GM18520 (cell line): ENCODE measurements at regions not wholly inside any gene's neighbourhood (a gene's known extent, or its start where the extent isn't known, plus 50 kb on each side); places are given as distances from the start of the nearest gene placed in this dataset.

Source experiments
- ATAC-seq: cut with Tn5 transposase; IDR thresholded peaks from one replicate; pipeline ENCODE4 v1.9.1; 2021; ENCODE audit not compliant: unreplicated experiment

DNA sequence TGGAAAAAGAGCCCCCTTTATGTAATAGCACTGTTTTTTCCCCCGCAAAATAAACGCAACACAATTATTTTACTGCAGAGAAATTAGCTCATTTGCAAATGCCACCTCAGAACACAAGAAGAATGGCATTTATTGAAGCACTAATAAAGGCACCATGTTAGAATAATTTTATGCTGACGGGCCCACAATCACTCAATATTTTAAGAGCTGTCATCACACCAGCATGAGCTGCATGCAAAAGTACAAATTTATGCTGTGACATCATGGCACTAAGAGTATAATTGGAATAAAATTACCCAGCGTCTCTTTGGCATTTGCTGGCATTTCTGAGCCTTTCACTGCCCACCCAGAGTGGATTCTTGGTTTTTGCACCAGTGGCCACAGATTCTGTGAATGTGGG, 364.6 kb downstream of the TLE4 start:
- ATAC-seq: no peak

DNA sequence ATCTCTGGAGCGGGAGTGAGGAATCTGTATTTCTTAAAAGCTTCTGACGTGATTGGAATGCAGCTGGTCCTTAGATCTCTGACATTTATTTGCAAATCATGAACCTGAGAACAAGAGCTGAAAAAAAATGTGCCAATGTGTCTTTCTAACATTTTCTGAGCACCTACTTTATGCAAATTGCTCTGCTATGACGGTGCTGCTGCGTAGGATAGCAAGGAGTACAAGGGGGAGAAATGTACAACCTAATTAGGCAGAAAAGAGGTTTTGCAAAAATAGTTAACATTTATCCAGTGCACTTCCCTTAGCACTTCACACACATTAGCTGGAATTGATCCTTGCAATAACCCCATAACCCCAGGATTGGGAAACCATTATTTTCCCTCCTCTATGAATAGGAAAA, 357.5 kb downstream of the TLE4 start:
- no peak for ATAC-seq

DNA sequence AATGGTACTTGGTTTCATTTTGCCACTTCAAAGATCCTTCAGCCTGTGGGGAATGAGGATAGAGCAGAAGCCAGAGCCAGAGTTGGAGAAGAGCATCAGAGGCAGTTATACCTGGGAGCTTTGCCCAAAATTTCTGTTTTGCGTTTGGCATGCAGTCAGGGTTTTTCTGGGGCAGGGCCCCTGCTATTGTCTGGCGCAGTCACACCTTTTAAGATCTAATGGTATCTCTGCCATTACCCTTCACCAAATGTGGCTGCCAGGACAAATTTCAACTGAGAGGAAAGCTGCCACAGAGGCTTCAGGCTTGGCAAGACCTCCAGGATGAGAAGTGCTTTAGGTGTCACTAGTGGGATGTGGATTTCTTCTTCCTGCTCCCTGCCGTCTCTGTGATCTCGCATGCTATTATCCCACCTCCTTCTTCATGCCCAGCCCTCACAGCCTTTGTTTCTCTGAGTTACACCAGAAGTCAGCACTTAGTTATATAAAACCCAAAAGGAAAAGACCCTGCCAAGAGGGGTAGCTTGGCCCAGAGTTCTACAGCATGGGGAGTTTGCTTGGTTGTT, 357.0 kb downstream of the TLE4 start:
- no peak for ATAC-seq

DNA sequence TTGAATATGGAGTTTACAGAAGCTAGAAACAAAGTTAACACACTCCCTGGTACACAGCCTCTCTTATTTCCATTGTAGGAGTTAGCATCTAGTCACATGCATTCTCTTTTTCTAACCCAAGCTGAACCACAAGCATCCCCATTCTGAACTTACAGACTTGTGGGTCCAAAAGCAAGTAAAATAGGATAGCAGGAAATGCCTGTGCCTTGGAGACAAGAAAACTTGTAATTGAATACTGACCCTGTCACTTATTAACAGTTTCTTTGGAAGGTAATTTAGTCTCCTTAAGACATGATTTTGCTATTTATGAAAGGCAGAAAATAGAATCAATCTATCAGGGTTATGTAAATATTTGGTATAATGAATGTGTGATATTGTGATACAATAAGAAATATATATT, 353.6 kb downstream of the TLE4 start:
- ATAC-seq: no peak

DNA sequence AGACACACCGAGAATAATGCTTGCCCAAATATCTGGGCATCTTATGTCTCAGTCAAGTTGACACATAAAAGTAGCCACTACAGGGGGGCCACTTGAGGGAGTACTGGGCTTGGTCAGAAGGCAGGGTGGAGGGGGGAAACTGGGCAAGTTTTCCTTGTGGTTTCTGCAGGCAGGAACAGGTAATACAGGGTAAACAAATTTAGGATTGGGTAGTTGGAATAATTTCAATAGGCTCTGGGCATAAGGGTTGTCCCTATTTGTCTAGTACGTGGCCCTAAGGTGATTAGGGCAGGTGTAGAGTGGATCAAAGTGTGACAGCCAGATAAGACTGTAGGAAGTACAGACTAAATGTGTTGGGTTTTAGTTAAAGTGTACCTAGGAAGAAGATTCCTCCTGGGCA, 353.1 kb downstream of the TLE4 start:
- ATAC-seq: no peak

DNA sequence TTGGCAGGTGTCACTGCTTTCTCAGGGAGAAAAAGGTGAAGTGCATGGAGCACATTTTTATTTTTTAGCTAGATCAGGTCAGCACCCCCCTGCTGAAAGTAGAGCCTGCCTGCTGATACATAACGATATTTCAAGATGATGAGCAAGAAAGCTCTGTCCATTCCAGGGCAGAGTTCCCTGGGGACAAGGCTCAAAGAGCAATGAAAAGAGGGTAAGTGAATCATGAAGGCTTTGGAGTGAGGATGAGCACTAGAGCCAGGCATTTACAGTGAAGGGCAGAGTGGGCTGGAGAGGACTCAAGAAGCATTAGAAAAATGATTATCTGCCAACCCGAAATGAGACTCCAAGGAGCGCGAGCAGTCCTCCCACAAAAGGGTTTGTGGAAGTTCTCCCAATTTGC, 345.7 kb downstream of the TLE4 start:
- ATAC-seq: no peak

DNA sequence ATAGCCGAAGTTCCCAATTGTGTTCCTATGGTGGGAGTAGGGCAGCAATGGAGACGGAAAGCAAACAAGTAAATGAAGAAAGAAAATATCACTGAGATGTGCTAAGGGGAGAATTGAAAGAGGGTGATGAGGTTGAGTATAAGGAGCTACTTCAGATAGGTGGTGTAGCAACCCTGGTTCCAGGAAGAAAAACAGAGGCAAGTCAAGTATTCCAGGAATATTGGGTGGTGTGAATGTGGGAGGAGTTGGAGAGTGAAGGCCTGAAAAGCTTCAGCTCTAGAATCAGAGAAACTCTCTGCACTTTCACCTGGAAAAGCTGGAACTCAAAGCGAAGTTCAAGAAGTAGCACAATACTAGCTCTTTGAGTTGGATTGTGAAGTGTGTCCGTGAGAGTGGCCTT, 342.1 kb downstream of the TLE4 start:
- no peak for ATAC-seq

DNA sequence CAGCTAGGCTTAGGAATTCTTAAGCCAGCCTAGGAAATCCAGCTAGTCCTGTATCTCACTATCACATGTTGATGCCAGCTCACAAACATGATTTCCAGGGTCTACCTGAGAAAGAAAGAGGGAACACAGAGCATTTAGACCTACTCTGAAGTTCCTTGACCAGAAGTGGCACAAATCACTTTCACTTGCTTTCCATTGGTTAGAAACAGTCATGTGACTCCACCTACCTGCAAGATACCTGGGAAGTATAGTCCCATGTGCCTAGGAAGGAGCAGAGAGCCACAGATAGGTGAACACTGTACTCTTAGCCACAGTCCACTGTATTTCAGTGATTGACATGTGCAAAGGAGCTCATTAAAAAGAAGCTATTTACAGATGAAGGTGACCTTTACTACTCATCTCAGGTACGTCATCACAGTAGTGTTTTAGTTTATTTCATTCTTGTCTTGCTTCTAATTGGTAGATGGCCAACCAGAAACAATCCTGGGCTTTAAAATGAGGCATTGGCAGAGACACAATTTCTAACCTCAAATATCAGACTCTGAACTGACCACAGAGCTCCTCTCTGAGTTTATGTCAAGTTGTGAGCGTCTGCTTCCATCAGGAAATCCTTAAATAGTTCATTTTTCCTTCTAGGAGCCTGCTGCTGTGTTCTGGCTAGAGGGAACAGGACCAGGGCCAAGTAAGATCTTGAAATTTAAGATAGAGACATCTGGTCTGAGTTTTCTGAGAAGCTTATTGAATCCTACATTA, 340.7 kb downstream of the TLE4 start:
- no peak for ATAC-seq

DNA sequence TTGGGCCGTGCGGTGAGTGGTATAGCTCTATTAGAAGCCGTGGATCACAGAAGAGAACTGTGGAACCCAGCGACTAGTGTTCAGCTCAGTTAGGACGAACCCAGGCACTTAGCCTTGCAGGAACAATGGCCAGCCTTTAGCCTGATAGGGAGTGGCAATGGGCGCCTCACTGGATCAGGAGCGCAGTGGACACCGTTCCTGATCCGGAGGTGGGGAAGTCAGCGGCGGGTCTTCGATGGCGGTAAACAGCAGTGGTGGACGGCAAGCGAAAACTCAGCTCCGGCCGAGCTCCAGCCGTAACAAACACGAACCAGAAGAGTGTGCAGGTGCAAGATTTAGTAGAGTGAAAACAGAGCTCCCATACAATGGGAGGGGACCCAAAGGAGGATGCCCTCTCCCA, 340.0 kb downstream of the TLE4 start:
- no peak for ATAC-seq

DNA sequence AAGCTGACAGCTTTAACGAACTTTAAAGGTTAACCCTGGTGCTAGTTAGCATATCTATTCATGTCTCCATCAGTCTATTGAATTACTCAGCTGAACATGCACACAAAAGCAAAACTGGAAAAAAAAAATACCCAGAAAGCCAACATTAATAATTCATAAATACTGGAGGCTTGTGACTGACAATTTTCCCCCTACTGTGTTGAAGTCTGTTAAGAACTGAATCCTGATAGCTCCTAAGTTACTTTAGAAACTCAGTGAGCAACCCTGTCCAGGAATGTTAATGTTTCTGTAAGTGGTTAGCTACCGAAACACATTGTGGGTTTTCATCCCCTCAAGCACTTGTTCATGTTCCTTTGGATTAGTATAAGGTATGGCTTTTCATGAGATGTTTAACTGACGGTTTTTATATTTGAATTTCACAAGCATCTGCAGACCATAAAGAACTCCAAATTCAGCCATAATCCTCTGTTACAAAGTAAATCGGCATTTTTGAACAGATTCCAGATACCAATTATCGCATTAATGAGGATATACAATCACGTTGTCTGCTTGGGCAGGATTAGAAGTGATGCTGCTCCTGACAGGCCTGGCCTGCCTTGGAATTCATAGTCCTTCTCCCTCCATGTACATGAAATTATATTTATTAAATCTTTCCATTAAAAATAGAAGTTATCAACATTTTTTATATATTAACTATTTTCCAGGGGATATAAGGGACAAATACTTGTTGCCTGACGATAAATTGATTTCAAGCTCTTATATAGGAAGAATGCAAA, 331.2 kb downstream of the TLE4 start:
- no peak for ATAC-seq

DNA sequence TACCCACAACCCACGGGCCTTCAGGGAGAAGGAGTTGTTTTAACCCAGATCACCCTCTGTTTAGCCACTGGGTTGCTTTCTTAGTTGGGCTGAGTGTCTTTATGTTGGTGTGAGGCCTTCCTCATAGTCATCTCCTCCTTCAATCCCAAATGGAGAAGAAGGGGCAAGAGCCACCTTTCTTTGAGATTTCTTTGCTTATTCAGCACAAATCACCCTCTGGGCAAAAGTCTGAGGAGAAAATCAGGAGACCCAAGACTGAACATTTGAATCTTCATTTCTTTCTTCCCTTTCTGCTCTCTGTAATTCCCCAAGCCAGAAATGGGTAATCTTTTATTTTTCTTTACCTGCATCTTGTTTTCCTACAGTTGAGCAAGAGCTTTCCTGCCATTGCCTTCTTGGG, 329.0 kb downstream of the TLE4 start:
- no peak for ATAC-seq

DNA sequence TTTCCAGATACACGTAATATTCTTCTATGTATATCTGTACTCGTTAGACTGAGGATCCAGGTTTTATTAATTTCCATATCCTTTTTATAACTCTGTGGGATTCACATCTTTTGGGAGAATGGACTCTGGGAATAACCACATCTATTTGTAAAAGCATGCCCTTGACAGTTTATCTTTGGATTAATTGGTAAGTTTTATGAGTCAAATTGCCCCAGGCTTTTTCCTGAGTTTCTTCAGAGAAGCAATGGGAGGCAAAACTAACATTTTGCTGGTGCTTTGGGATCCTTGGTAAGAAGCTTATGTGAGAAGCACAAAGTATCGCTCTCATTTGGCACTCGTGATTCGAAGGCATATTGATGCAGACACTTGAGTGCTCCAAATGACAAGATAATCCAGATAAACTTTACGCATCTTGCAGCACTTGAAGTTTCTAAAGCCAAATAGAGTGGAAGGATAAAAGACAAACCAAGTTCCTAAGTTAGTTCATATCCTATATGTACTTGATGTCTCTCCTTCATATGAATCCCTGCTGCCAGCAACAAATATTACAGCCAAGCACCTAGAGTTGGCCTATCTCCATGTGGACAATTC, 324.7 kb downstream of the TLE4 start:
- ATAC-seq: no peak

DNA sequence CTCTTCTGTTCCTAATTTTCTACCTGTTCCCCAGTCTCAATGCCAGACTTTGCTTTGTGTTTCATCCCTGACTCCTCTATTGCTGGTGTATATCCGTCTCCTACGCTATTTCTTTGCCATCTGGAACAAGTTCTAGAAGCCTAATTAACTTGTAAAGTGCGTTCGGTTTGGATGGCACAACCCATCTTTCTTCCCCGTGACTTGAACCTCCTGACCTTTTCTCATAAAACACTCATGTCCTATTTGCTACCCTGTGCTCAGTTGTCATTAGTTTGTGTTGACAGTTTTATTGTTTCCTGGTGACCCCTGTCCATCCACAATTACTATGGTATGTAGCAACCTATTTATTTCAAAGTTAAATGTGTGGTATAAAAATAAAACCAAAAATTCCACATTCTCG, 323.5 kb downstream of the TLE4 start:
- ATAC-seq: no peak

DNA sequence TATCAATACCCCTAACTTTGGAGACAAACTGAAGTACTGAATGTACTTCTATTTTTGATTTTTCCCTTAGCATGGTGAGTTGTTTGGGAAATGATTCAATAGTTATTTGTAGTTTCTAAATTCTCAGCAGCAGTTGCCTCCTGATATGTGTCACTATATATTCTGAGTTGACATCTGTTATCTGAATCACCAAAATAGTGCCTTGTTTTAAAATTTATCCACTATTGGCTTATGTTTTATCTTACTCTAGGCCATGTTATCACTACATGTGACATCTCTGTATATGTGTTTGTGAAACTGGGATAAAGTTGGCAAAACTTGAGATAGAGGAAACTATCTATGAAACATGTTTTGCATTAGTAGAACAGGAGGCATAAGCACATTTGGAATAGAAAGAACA, 317.6 kb downstream of the TLE4 start:
- no peak for ATAC-seq

DNA sequence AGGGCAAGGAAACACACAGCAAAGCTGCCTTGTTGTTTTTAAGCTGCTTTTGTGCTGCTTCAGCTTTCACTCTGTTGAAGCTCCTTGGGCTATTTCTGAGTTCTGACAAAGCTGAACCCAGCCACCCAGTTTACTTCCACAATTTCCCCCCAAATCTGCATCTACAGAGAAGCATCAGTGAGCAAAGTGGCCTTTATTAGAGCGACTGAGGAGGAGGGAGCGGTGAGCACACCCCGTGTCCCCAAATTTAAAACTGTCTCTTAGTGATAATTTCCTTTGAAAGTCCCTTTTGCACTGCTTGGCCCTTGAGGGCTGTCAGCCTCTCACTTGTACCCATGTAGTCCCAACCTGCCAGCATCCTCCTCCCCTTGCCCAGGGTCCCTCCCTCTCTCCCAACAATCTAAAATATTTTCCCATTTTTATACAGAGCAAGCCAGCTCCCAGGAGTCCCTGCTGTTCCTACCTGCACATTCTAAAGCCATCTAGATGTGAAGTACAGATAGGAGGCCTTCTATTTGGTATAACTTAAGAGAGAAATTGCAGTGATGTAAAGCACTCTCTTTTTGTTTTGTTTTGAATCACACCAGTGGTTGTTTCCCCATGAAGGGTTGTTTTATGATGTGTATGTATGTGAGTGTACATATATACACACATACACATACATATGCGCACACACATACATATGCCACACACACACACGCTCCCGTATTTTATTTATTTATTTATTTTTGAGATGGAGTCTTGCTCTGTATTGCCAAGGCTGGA, 313.5 kb downstream of the TLE4 start:
- ATAC-seq: no peak

DNA sequence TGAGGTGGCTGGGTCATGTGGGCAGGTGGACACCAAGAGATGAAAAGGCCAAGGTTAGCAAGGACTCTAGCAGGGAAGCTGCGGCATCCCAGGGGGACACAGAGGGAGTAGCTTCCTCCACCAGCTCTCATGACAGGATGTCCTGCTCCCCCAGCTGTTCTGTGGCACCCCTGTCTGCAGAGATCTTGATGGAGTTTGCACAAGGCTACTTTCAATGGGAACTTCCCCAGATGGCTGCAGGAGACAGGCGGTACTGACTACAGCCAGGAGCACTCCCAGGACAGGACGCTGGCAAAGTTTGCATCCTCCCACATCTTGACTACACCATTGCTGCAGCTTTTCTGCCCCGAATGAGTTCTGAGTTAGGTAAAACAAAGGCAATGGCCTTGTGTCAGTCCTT, 312.8 kb downstream of the TLE4 start:
- no peak for ATAC-seq

DNA sequence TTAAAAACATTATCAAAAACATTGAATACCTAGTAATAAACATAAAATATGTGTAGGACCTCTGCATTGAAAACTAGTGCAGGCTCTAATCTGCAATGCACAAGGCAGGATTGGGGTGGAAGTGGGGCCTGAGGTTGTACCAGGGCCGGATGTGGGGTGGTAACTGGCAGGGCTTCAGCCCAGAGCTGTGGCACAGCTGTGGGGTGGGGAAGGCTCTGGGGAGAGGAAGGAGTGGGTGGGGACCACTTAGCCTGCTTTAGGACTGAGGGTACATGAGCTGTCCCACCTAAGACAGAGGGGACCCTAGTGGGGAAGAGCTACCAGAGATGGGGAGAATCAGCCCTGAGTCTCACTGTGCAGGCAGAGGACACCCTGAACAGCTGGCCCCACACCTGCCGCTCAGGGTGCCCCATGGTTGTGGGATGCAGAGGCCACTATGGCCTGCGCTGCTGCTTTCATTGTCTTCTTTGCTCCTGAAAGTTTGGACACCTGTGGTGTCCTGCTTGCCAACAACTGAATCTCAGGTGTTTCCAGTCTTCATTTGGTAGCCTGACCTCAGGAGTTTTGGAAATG, 311.4 kb downstream of the TLE4 start:
- no peak for ATAC-seq

DNA sequence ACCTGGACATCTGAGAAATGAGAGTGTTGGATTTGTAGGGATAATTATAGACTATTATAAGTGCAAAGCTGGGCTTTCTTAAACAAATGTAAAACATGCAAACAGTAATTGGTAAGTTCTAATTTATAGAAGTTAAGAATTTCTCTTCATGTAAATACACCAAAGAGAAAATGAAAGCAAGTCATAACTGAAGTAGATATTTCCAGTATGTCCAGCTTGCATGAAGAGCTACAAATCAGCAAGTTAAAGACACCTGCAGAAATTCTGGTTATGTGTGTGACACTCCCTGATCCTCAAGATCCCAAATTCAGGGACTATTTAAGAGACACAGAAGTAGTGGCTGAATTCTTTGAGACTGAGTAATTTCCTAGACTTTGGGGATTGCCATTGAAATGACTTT, 308.9 kb downstream of the TLE4 start:
- peak; percentile 36 for ATAC-seq

DNA sequence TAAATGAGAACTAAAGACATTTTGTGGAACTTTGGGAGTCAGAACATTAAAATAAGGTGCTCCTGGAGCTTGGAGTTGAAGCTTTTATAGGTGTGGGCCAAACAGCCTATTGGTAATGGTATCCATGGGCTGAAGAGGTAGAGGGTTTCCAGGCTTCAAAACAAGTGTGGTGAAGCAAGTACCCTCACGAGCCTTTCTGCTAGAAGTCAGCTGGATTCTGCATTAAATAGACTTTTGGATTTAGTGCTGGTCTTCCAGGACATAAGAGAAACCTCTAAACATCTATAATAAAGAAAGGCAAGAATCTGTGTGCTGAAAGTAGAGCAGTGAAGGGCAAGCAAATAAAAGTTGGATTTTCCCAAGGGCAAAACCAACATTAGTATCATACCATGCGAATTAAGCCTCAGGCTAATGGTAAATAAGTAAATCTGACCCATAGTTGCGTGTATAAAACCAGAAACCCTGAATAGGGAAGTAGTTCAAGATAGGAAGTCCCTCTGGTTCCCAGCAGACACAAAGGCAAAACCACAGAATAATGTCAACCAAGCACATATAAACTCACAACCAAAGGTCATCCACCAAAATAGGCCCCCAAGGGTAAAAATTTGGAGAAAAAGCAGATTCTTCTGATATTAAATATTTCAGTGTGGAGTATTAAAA, 306.3 kb downstream of the TLE4 start:
- ATAC-seq: no peak

DNA sequence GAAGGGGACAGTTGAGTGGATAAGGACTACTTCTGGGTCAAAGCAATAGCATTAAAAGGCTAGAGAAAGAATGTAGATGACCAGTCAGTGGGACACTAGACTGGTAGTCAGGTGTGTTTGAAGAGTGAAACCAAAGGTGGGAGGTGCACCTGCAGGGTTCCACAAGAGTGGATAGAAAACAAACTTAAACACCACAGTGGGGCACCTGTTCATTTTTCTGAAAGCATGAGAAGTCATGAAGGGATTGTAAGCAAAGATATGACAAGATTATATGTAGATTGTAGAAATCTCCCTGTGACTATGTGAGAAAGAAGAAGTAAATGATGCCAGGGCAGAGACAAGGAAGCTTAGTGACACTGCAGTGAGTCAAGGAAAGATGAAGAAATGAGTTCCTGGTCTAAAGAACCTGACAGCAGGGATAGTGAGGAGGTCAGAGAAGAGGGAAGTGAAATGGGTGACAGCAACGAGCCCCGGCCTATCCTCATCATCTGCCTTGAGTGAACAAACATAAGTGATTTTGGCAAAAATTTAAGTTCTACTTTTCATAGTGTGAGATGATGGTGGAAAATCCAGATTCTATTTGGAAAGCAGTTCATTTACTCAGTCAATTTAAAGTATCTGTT, 296.9 kb downstream of the TLE4 start:
- ATAC-seq: no peak
